OCI-LY3 (cell line): ENCODE measurements at regions not wholly inside any gene's neighbourhood (a gene's known extent, or its start where the extent isn't known, plus 50 kb on each side); places are given as distances from the start of the nearest gene placed in this dataset.

Experiments used
- H2AFZ ChIP-seq: fragments of 200-600, 300-600 bp; shearing (Covaris generic); 2 replicates; pipeline ENCODE4 v1.6.0; 2014; ENCODE audit warnings: antibody characterized with exemption, low read depth, low read length
- H3K27ac ChIP-seq: fragments of 200-600, 300-600 bp; sonication (generic); 2 replicates; pipeline ENCODE4 v1.5.1; 2014; ENCODE audit warnings: mild to moderate bottlenecking, low read length, moderate library complexity, mixed read lengths
- H3K27me3 ChIP-seq: fragments of 200-600, 300-600 bp; sonication (generic); 2 replicates; pipeline ENCODE4 v1.6.1; 2014; ENCODE audit warnings: low read depth, low read length, mixed read lengths
- H3K36me3 ChIP-seq: fragments of 200-600, 300-600 bp; sonication (generic); replicated peaks from 2 replicates; pipeline ENCODE3; 2014; ENCODE audit warnings: low read depth, low read length, mixed read lengths
- H3K4me1 ChIP-seq: fragments of 300-600, 200-600 bp; sonication (generic); 2 replicates; pipeline ENCODE4 v1.6.1; 2014; ENCODE audit warnings: low read length, mixed read lengths
- H3K4me2 ChIP-seq: fragments of 200-600, 300-600 bp; sonication (generic); 2 replicates; pipeline ENCODE4 v1.6.1; 2014; ENCODE audit warnings: low read length, mixed read lengths
- H3K4me3 ChIP-seq: fragments of 300-600, 200-600 bp; sonication (generic); 2 replicates; pipeline ENCODE4 v1.5.1; 2014; ENCODE audit warnings: antibody characterized with exemption, mild to moderate bottlenecking, low read length, moderate library complexity
- H3K79me2 ChIP-seq: fragments of 300-600, 200-600 bp; shearing (Covaris generic); 2 replicates; pipeline ENCODE4 v1.6.1; 2014; ENCODE audit warnings: mild to moderate bottlenecking, low read length, mixed read lengths
- H3K9ac ChIP-seq: fragments of 300-600, 200-600 bp; shearing (Covaris generic); 2 replicates; pipeline ENCODE4 v1.6.0; 2014; ENCODE audit warnings: mild to moderate bottlenecking, low read length, moderate library complexity
- H3K9me3 ChIP-seq: fragments of 200-600, 300-600 bp; shearing (Covaris generic); 2 replicates; pipeline ENCODE4 v1.6.1; 2014; ENCODE audit warnings: low read length, mixed read lengths; ENCODE audit not compliant: insufficient read depth
- H4K20me1 ChIP-seq: fragments of 200-600, 300-600 bp; sonication (generic); 2 replicates; pipeline ENCODE4 v1.6.1; 2016; ENCODE audit warnings: low read length, mixed read lengths; ENCODE audit not compliant: insufficient read depth
- EZH2phosphoT487 ChIP-seq: fragments of 200-600 bp; shearing (Covaris generic); IDR thresholded peaks from 2 replicates; pipeline ENCODE4 v1.6.1; 2018; ENCODE audit warnings: antibody characterized with exemption, mixed run types, low read depth
- TF ChIP-seq, protein P1 (sequence below): fragments of 200-600, 300-600 bp; sonication (generic); IDR thresholded peaks from 2 replicates; pipeline ENCODE4 v1.5.1; 2014; ENCODE audit warnings: antibody characterized with exemption, low read length, low read depth

DNA sequence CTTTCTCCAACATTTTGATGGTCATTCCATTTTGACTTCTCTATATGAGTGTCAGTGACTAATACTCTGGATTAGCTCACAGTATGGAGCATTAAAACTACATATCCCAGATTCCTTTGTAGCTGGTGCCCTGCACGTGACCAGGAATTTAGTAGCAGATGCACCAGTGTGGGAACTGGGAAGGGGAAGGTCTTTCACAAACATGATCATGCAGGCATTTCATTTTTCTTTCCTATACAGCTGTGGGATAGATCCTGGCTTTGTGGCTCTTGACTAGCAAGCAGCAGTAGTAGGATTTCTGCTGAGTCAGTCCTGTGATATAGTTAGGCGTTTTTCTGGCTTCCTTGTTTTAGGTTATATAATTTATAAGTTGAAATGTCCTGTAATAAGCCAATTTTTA is 971.0 kb upstream of the CDH2 start:
- Histone ChIP-seq H3K79me2 (no peaks in the 10 kb centered on the region), H3K9ac (no peak overlapping the region), H3K9me3 (no peaks in the 10 kb centered on the region), H4K20me1 (no peaks in the 10 kb centered on the region), H3K4me2 (no peak overlapping the region), H3K27me3 (no peaks in the 10 kb centered on the region), H3K27ac (no peak overlapping the region), H3K4me1 (no peaks in the 10 kb centered on the region), H3K36me3 (no peaks in the 10 kb centered on the region), H3K4me3 (no peak overlapping the region), H2AFZ (no peak overlapping the region)
- no peak for TF ChIP-seq EZH2phosphoT487
- TF ChIP-seq, protein P1, sequence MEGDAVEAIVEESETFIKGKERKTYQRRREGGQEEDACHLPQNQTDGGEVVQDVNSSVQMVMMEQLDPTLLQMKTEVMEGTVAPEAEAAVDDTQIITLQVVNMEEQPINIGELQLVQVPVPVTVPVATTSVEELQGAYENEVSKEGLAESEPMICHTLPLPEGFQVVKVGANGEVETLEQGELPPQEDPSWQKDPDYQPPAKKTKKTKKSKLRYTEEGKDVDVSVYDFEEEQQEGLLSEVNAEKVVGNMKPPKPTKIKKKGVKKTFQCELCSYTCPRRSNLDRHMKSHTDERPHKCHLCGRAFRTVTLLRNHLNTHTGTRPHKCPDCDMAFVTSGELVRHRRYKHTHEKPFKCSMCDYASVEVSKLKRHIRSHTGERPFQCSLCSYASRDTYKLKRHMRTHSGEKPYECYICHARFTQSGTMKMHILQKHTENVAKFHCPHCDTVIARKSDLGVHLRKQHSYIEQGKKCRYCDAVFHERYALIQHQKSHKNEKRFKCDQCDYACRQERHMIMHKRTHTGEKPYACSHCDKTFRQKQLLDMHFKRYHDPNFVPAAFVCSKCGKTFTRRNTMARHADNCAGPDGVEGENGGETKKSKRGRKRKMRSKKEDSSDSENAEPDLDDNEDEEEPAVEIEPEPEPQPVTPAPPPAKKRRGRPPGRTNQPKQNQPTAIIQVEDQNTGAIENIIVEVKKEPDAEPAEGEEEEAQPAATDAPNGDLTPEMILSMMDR: no peak

DNA sequence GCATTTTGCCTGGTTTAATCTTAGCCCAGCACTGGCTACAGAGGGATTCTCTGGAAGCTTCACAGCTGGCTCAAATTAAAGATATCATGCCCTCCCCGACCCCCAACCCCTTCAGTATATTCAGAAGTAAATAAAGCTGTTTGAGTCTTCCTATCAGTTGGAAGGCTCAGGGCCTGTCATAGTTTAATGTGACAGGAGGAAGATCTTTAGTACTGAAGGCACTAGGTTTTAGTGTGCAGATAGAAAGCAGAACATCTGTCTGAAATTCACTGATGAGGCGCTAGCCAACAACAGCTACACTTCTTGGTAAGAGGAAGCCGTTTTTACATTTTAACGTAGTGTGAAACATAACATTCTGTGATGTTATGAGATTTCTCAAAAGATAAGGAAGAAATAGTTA is 969.1 kb upstream of the CDH2 start:
- Histone ChIP-seq H3K9me3 (no peaks in the 10 kb centered on the region), H3K79me2 (no peaks in the 10 kb centered on the region), H3K36me3 (no peaks in the 10 kb centered on the region), H3K27ac (no peak overlapping the region), H3K4me1 (no peaks in the 10 kb centered on the region), H3K4me2 (no peak overlapping the region), H4K20me1 (no peaks in the 10 kb centered on the region), H3K4me3 (no peak overlapping the region), H3K9ac (no peak overlapping the region), H3K27me3 (no peaks in the 10 kb centered on the region), H2AFZ (no peak overlapping the region)
- TF ChIP-seq EZH2phosphoT487: no peak
- TF ChIP-seq, protein P1: no peak

DNA sequence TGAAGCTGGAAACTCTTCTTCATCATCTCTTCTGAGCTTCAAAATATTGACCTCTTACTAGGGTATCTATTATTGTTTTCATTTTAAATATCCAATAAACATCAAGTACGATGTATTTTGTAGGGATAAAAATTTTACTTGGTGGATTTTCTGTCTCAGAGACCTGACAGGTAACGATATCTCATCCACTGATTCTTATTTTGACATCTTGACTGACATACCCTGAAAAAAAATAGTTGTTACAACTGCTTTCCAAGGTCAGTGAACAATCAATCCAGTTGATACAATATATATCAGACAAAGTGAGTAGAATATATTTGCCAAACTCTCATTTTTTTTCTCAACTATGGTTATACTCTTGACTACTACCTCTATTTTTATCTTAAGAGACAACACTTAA is 963.7 kb upstream of the CDH2 start:
- H3K36me3 ChIP-seq: no peaks in the 10 kb centered on the region
- no peak overlapping the region for H3K27ac ChIP-seq
- no peaks in the 10 kb centered on the region for H3K9me3 ChIP-seq
- no peak overlapping the region for H3K4me3 ChIP-seq
- H2AFZ ChIP-seq: no peak overlapping the region
- TF ChIP-seq, protein P1: no peak
- no peak for TF ChIP-seq EZH2phosphoT487
- H3K79me2 ChIP-seq: no peaks in the 10 kb centered on the region
- no peak overlapping the region for H3K4me2 ChIP-seq
- no peak overlapping the region for H3K9ac ChIP-seq
- H3K4me1 ChIP-seq: no peaks in the 10 kb centered on the region
- no peaks in the 10 kb centered on the region for H4K20me1 ChIP-seq
- no peaks in the 10 kb centered on the region for H3K27me3 ChIP-seq

DNA sequence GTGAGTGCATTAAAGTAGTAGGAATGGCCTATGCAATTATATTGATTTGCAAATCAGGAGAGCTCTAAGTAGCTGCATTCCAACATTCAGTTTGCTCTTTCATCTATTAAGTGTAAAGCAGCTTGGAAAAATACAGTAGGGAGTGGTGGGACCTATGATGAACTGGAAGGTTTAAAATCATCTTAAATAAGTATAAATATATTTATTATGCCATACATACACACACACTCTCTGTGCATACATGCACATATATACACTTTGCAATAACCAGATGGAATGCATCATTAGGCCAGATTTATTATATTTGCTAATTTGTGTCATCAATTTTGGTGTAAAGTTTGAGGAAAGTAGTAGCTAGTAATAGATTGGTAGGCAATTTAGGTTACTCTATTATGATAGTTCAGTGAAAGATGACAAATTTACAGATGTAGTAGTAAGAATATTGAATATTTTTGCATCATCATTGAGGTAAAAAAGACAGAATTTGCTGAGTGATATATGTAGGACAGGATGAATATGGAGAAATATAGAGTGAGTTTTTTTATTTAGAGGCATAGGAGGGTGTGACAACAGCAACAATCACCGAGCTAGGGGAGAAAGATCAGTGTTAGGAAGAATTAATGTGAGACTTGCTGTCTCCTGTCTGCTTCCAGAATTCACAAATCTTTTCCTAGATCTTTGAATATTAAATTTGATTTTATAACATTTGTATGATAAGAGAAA is 961.0 kb upstream of the CDH2 start:
- Histone ChIP-seq H3K4me2 (no peak overlapping the region), H3K27me3 (no peaks in the 10 kb centered on the region), H3K36me3 (no peaks in the 10 kb centered on the region), H3K79me2 (no peaks in the 10 kb centered on the region), H3K9ac (no peak overlapping the region), H3K9me3 (no peaks in the 10 kb centered on the region), H4K20me1 (no peaks in the 10 kb centered on the region), H3K4me3 (no peak overlapping the region), H2AFZ (no peak overlapping the region), H3K4me1 (no peaks in the 10 kb centered on the region), H3K27ac (no peak overlapping the region)
- TF ChIP-seq, protein P1: no peak
- no peak for TF ChIP-seq EZH2phosphoT487
